DOHH2 (cell line): ENCODE measurements at regions not wholly inside any gene's neighbourhood (a gene's known extent, or its start where the extent isn't known, plus 50 kb on each side); places are given as distances from the start of the nearest gene placed in this dataset.

Experiments
- EZH2phosphoT487 ChIP-seq: fragments of 200-600 bp; sonication (generic); IDR thresholded peaks from 2 replicates; pipeline ENCODE4 v1.6.1; 2017; ENCODE audit warnings: borderline replicate concordance, mild to moderate bottlenecking, antibody characterized with exemption, low read length, moderate library complexity, mixed read lengths
- TF ChIP-seq, protein P1 (sequence below): fragments of 200-600 bp; sonication (generic); IDR thresholded peaks from one replicate; pipeline ENCODE4 v1.5.1; 2014; ENCODE audit warnings: antibody characterized with exemption, mild to moderate bottlenecking, low read depth, low read length; ENCODE audit not compliant: poor library complexity, severe bottlenecking

DNA sequence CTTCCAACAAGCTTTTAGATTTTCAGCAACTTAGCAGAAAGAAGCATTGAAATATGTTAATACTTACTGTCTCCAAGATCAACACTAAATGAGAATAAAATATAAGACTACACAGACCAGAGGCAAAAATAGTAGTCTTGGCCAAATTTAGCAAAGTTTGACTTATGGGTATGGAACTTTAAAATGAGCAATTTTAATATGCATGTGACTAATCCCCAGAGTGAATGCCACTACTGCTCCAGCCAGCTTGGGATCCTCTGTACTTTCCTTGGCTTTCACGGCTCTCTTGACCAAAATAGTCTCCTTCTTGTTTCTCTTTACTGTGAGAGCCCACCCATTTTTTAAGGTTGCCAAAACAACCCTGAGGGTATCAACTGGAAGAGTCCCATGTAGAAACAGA is 148.0 kb upstream of the GRIA1 start:
- TF ChIP-seq, protein P1, sequence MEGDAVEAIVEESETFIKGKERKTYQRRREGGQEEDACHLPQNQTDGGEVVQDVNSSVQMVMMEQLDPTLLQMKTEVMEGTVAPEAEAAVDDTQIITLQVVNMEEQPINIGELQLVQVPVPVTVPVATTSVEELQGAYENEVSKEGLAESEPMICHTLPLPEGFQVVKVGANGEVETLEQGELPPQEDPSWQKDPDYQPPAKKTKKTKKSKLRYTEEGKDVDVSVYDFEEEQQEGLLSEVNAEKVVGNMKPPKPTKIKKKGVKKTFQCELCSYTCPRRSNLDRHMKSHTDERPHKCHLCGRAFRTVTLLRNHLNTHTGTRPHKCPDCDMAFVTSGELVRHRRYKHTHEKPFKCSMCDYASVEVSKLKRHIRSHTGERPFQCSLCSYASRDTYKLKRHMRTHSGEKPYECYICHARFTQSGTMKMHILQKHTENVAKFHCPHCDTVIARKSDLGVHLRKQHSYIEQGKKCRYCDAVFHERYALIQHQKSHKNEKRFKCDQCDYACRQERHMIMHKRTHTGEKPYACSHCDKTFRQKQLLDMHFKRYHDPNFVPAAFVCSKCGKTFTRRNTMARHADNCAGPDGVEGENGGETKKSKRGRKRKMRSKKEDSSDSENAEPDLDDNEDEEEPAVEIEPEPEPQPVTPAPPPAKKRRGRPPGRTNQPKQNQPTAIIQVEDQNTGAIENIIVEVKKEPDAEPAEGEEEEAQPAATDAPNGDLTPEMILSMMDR: no peak
- no peak for TF ChIP-seq EZH2phosphoT487
